Heart left ventricle (tissue), 13 donors: ENCODE measurements at regions not wholly inside any gene's neighbourhood (a gene's known extent, or its start where the extent isn't known, plus 50 kb on each side); places are given as distances from the start of the nearest gene placed in this dataset.

Source experiments
- CTCF ChIP-seq, 12 donors: fragments of 200-600 bp; sonication (generic) in 4 of 12; IDR thresholded peaks; one replicate each; pipeline versions ENCODE4 v1.5.0 to v1.8.0; 2018 to 2022; ENCODE audit warnings: antibody characterized with exemption in 12 of 12, mild to moderate bottlenecking in 5 of 12
- POLR2A ChIP-seq, 2 donors: fragments of 450-650 bp; IDR thresholded peaks; one replicate each; pipeline ENCODE4 v1.6.1; 2017; ENCODE audit warnings: antibody characterized with exemption in 2 of 2, mild to moderate bottlenecking in 2 of 2, moderate library complexity in 2 of 2
- donor health status: ischemic (EF 13 %, LVEDD 7.1; RV severe dilation, severe dysfunction).
- donor health status: DM: no; HTN: yes; CAD: no.
- donor health status: DM: no; HTN: no; CAD: no.
- donor health status: ischemic (EF 25% LVEDD 6.9; RV normal size, moderate dysfunction).
- donor health status: ischemic (EF 25% LVEDD 5.7; RV mildly dilated, moderate dysfunction).
- donor health status: ischemic (EF 35%, LVEDD 5.7; RV mildly dilated, moderate dysfunction).
- donor health status: nonischemic (EF 11% LVEDD 7.7; RV severe dilation, severe dysfunction).
- donor health status: DM: yes; HTN: yes; CAD: no.
- donor health status: PGD.
- donor health status: ischemic (EF 29% LVEDD 5.4; RV normal size, mild dysfunction).
- donor health status: nonischemic (EF 23%, LVEDD 6.1; RV moderate dilation, normal function).

- TF ChIP-seq CTCF (IDR thresholded peaks at IDR 0.05), result no peak
- no peak for TF ChIP-seq POLR2A (IDR thresholded peaks at IDR 0.05)
Measured at GRCh38 chr10:4749271-4749574, 76.8 kb upstream of the AKR1E2 start.
